HG03139 (cell line): ENCODE measurements at regions not wholly inside any gene's neighbourhood (a gene's known extent, or its start where the extent isn't known, plus 50 kb on each side); places are given as distances from the start of the nearest gene placed in this dataset.

Experiments used
- ATAC-seq: cut with Tn5 transposase; IDR thresholded peaks from one replicate; pipeline ENCODE4 v1.9.1; 2021; ENCODE audit not compliant: unreplicated experiment

DNA sequence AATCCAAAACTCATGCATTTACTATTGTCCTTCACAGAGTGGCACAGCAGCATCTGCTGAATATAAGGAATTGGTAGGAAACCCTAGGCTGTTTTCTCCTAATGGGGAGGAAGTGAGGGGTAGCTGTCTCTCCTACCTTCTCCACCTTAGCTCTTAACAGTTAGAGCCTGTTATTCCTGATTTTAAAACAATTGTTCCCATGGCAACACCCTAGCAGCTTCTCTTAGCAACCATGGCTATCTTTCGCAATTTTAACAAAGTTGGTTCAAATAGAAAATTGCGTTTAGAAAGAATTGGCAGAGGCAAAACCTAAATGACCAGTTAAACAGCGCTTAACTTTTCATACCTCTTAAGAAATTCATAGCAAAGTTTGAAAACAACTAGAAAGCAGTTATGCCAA lies 603.4 kb upstream of the AUTS2 start:
- ATAC-seq = no peak

DNA sequence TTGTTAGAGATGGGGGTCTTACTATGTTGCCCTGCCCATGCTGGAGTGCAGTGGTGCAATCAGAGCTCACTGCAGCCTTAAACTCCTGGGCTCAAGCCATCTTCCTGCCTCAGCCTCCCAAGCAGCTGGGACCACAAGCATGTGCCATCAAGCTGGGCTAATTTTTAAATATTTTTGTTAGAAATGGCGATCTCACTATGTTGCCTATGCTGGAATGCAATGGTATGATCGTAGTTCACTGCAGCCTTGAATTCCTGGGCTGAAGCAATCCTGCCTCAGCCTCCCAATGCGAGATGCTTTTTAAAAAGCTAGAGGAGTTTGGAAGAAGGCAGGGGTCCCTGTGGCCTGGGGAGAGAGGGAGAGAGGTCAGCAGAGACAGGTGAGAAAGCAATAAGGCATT lies 600.1 kb upstream of the AUTS2 start:
- ATAC-seq = no peak

- no peak for ATAC-seq
Observed at GRCh38 chr7:69002416-69002815, 595.9 kb upstream of the AUTS2 start.

GRCh38 chr7:69012149-69012548 lies 586.1 kb upstream of the AUTS2 start:
- no peak for ATAC-seq

GRCh38 chr7:69017208-69017607 lies 581.1 kb upstream of the AUTS2 start:
- ATAC-seq = no peak

DNA sequence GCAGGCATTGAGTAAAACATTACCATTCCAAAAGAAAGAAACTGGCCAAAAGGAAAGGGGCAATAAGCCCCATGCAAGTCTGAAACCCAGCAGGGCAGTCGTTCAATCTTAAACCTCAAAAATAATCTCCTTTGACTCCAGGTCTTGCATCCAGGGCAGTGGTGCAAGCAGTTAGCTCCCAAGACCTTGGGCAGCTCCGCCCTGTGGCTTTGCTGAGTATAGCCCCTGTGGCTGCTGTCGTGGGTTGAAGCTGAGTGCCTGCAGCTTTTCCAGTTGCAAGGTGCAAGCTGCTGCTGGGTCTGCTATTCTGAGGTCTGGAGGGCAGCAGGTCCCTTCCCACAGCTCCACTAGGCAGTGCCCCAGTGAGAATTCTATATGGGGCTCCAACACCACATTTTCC lies 580.1 kb upstream of the AUTS2 start:
- ATAC-seq = no peak

- ATAC-seq = no peak
Observed at GRCh38 chr7:69019437-69019836, 578.8 kb upstream of the AUTS2 start.

DNA sequence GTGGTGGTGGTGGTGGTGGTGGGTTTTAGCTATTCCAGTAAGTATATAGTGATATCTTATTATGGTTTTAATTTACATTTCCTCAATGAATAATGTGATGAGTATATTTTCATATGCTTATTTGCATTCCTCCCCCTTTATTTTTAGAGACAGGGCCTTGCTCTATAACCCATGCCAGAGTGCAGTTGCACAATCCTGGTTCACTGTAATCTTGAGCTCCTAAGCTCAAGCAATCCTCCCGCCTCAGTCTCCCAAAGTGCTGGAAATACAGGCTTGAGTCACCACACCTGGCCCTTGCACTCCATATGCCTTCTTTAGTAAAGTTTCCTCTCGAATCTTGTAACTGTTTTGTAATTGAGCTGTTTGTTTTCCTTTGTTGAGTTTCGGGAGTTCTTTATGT lies 577.7 kb upstream of the AUTS2 start:
- no peak for ATAC-seq

DNA sequence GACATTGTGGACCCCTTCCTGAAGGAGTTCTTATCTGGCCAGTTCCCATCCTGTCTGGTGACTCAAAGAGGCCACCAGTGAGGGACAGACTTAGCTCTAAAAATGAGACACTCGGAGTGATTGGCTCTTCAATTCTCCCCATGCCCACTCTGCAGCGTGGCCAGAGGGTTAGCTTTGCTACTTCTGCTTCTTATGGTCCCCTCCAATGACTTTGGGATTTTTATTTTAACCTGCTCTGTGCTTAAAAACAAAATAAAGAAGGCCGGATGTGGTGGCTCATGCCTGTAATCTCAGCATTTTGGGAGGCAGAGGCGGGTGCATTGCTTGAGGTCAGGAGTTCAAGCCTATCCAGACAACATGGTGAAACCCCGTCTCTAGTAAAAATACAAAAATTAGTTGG lies 573.0 kb upstream of the AUTS2 start:
- ATAC-seq = no peak

GRCh38 chr7:69032848-69033247 lies 565.4 kb upstream of the AUTS2 start:
- no peak for ATAC-seq

DNA sequence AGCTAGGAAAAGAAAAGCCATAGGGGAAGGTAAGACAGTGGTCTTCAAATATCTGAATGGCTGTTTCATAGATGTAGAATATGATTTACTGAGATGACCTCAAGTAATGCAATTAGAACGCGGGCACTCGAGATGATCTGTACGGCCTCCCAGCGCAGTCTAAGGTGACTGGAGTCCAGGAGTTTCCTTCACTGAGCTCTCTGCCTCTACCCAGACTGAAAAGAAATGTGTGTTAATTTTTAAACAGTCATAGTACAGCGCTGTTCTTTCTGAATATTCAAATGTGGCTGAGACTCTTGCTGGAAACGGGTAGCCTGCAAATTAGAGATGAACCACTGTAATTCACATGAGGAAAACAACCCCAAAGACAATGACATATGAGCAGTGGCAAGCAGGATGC lies 562.4 kb upstream of the AUTS2 start:
- ATAC-seq = no peak

- ATAC-seq = no peak
Observed at GRCh38 chr7:69036301-69036700, 562.0 kb upstream of the AUTS2 start.

DNA sequence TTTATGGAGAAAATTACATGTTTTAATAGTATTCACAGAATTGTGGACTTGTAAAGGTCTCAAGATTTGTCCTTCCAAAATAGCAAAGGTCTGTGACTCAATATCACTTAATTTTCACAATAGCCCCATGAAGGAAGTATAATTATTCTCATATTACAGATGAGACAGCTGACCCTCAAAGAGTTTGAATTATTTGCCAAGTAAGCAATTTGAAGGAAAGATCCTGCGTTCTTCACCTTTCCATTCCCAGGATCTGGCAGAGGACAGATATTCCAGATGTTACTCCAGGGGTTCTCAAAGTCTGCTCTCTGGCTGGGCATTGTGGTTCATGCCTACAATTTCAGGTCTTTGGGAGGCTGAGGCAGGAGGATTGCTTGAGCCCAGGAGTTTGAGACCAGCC lies 559.4 kb upstream of the AUTS2 start:
- no peak for ATAC-seq

GRCh38 chr7:69042138-69042537 lies 556.1 kb upstream of the AUTS2 start:
- no peak for ATAC-seq

- no peak for ATAC-seq
Observed at GRCh38 chr7:69047151-69047754, 551.0 kb upstream of the AUTS2 start.

DNA sequence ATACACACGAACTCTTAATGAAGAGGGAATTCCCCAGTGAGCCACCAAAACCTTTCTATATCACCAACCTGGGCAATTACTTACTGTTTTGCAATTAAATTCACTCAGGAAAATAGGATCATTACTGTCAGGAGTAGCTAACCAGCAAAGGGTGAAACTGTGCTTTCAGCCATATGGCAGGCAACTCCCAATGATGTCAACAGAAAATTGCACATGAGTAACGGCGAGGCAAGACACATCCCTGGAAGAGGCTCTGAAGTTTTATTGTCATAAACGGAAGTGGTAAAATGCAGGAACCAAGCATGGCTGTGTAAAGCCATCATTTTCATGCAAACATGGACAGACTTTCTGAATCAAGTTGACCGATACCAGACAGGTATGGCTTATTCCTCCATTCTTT lies 548.9 kb upstream of the AUTS2 start:
- no peak for ATAC-seq

GRCh38 chr7:69052447-69052846 lies 545.8 kb upstream of the AUTS2 start:
- ATAC-seq = no peak

- no peak for ATAC-seq
Observed at GRCh38 chr7:69060516-69060915, 537.8 kb upstream of the AUTS2 start.

GRCh38 chr7:69062020-69062765 lies 536.1 kb upstream of the AUTS2 start:
- no peak for ATAC-seq

DNA sequence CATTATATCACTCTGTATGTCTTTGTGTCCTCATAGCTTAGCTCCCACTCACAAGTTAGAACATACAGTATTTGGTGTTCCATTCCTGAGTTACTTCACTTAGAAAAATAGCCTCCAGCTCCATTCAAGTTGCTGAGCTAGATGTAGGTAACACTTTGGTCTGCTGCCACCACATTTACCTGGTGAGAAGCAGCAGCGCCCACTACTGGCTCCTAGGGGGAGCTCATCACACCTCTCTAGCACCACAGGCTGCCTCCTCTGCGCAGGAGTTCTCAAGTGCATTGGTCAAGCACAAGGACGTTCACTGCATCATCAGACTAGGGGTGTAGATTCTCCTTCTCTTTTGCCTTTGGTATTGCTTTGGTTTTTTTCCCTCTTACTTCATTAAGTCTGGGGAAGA lies 530.9 kb upstream of the AUTS2 start:
- no peak for ATAC-seq

DNA sequence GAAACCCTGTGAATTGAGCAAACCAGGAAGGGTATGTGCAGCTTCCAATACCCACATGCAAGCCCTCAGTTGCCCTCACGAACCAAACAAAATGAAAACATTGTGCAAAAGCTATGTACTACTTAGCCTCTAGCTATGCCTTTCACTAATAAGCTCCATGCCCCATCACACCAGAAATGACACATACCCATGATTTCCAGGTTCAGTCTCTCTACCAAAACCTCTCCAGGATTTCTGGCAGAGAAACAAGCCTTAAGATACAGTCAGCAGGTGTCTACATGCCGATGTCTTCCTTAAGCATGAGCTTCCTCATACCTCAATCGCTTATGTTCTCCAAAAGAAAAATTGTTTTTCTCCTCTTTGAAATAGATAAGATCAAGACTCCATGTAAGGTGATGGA lies 527.8 kb upstream of the AUTS2 start:
- ATAC-seq = no peak

DNA sequence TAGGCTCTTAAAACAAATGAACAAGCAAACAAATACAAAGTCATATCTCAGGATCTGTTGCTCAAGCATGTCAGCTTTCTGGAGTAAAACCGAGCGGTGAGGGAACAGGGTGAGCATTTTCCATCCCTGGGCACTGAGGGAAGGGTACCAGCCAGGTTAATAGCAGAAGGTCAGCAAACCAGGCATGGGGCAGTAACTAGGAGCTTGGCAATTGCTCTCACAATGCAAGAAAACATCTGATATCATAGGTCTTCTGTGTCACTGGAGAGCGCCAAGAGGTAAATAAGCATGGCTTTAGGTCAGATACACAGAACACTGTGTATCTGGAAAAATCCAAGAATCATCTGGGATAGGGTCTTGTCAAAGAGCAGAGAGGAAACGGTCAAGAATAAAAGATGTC lies 521.7 kb upstream of the AUTS2 start:
- ATAC-seq = no peak
